Activated B cell treated with CpG ODN at 0.5 μM for 24 hours (primary cell): ENCODE measurements at regions not wholly inside any gene's neighbourhood (a gene's known extent, or its start where the extent isn't known, plus 50 kb on each side); places are given as distances from the start of the nearest gene placed in this dataset.

ENCODE experiments used
- ATAC-seq: fragments of 200-7000 bp; cut with Tn5 transposase; one replicate; pipeline ENCODE4 v1.10.0; 2021; ENCODE audit warnings: low read depth, mild to moderate bottlenecking, moderate library complexity
- CTCF ChIA-PET: fragments of 350-600 bp; sonication (Branson Sonifier 250); formaldehyde crosslinking; loops from one replicate; lab custom pipeline; 2021; ENCODE audit warnings: antibody characterized with exemption; lab: Charles Lee
- POLR2A ChIA-PET: fragments of 350-600 bp; sonication (Branson Sonifier 250); formaldehyde crosslinking; loops from one replicate; lab custom pipeline; 2021; ENCODE audit warnings: antibody characterized with exemption; lab: Charles Lee
- DNase-seq: peaks from one replicate; pipeline ENCODE4 v3.0.0; 2022
- H3K27ac Mint-ChIP-seq: one replicate; pipeline ENCODE4 v1.8.0; 2020; ENCODE audit warnings: mixed read lengths
- H3K27me3 Mint-ChIP-seq: one replicate; pipeline ENCODE4 v1.8.0; 2021; ENCODE audit warnings: mixed read lengths
- H3K36me3 Mint-ChIP-seq: one replicate; pipeline ENCODE4 v1.8.0; 2021; ENCODE audit warnings: low read depth, mixed read lengths
- H3K4me1 Mint-ChIP-seq: one replicate; pipeline ENCODE4 v1.8.0; 2021; ENCODE audit warnings: mixed read lengths
- H3K4me3 Mint-ChIP-seq: one replicate; pipeline ENCODE4 v1.8.0; 2020; ENCODE audit warnings: mild to moderate bottlenecking, mixed read lengths
- H3K9me3 Mint-ChIP-seq: one replicate; pipeline ENCODE4 v1.8.0; 2020; ENCODE audit warnings: mixed read lengths
- CTCF ChIP-seq: fragments of 200-600 bp; IDR thresholded peaks from one replicate; pipeline ENCODE4 v1.8.0; 2022; ENCODE audit warnings: antibody characterized with exemption, mild to moderate bottlenecking
- intact Hi-C: fragments of 100-400 bp; cut with micrococcal nuclease; formaldehyde crosslinking; loops from one replicate; pipeline ENCODE4 v1.15.1; 2024

GRCh38 chr2:14336759-14337382, 295.6 kb upstream of the LRATD1 start:
- CTCF ChIA-PET, result no interaction called here
- Mint-ChIP-seq H3K27me3 (no peaks in the 10 kb centered on the region), H3K36me3 (no peaks in the 10 kb centered on the region), H3K4me3 (no peak overlapping the region), H3K27ac (no peak overlapping the region), H3K9me3 (peaks cover 2% of the 10 kb centered on the region), H3K4me1 (no peaks in the 10 kb centered on the region)
- POLR2A ChIA-PET, result no interaction called here
- intact Hi-C loops, result no loop called here
- DNase-seq (no peak), ATAC-seq (no peak)
- no peak for TF ChIP-seq CTCF

GRCh38 chr2:14340703-14341102, 291.8 kb upstream of the LRATD1 start:
- no peak overlapping the region for H3K4me3 Mint-ChIP-seq
- no peaks in the 10 kb centered on the region for H3K27me3 Mint-ChIP-seq
- DNase-seq, result no peak
- ATAC-seq, result no peak
- no peak for TF ChIP-seq CTCF
- CTCF ChIA-PET, result no interaction called here
- H3K4me1 Mint-ChIP-seq, result no peaks in the 10 kb centered on the region
- no peaks in the 10 kb centered on the region for H3K36me3 Mint-ChIP-seq
- no peak overlapping the region for H3K27ac Mint-ChIP-seq
- intact Hi-C loops, result no loop called here
- H3K9me3 Mint-ChIP-seq, result peaks cover 2% of the 10 kb centered on the region
- POLR2A ChIA-PET, result no interaction called here

- ATAC-seq (no peak), DNase-seq (no peak)
- H3K4me1 Mint-ChIP-seq, result no peaks in the 10 kb centered on the region
- ChIA-PET CTCF (no interaction called here), POLR2A (no interaction called here)
- H3K36me3 Mint-ChIP-seq, result no peaks in the 10 kb centered on the region
- intact Hi-C loops, result no loop called here
- H3K27ac Mint-ChIP-seq, result no peak overlapping the region
- TF ChIP-seq CTCF, result no peak
- H3K27me3 Mint-ChIP-seq, result no peaks in the 10 kb centered on the region
- peaks cover 4% of the 10 kb centered on the region for H3K9me3 Mint-ChIP-seq
- H3K4me3 Mint-ChIP-seq, result no peak overlapping the region
Observed at GRCh38 chr2:14342313-14342712, 290.2 kb upstream of the LRATD1 start.

- intact Hi-C loops, result no loop called here
- ChIA-PET POLR2A (no interaction called here), CTCF (no interaction called here)
- no peaks in the 10 kb centered on the region for H3K27me3 Mint-ChIP-seq
- no peak for TF ChIP-seq CTCF
- peaks cover 2% of the 10 kb centered on the region for H3K9me3 Mint-ChIP-seq
- H3K4me1 Mint-ChIP-seq, result no peaks in the 10 kb centered on the region
- no peaks in the 10 kb centered on the region for H3K36me3 Mint-ChIP-seq
- no peak overlapping the region for H3K4me3 Mint-ChIP-seq
- no peak overlapping the region for H3K27ac Mint-ChIP-seq
- DNase-seq, result no peak
- ATAC-seq, result no peak
Observed at GRCh38 chr2:14344355-14344754, 288.2 kb upstream of the LRATD1 start.

- H3K27ac Mint-ChIP-seq, result no peak overlapping the region
- H3K4me3 Mint-ChIP-seq, result no peak overlapping the region
- no peak for DNase-seq
- no peak for TF ChIP-seq CTCF
- H3K36me3 Mint-ChIP-seq, result no peaks in the 10 kb centered on the region
- H3K27me3 Mint-ChIP-seq, result no peaks in the 10 kb centered on the region
- no peaks in the 10 kb centered on the region for H3K4me1 Mint-ChIP-seq
- intact Hi-C loops, result no loop called here
- ATAC-seq, result no peak
- POLR2A ChIA-PET, result no interaction called here
- CTCF ChIA-PET, result no interaction called here
- peaks cover 9% of the 10 kb centered on the region for H3K9me3 Mint-ChIP-seq
Observed at GRCh38 chr2:14348247-14348646, 284.3 kb upstream of the LRATD1 start.
